CD4-positive, alpha-beta T cell treated with Interleukin-4 for 4 hours (primary cell): ENCODE measurements at regions not wholly inside any gene's neighbourhood (a gene's known extent, or its start where the extent isn't known, plus 50 kb on each side); places are given as distances from the start of the nearest gene placed in this dataset.

Experiments
- DNase-seq: peaks from one replicate; pipeline ENCODE4 v3.0.0-alpha.2; 2020

DNA sequence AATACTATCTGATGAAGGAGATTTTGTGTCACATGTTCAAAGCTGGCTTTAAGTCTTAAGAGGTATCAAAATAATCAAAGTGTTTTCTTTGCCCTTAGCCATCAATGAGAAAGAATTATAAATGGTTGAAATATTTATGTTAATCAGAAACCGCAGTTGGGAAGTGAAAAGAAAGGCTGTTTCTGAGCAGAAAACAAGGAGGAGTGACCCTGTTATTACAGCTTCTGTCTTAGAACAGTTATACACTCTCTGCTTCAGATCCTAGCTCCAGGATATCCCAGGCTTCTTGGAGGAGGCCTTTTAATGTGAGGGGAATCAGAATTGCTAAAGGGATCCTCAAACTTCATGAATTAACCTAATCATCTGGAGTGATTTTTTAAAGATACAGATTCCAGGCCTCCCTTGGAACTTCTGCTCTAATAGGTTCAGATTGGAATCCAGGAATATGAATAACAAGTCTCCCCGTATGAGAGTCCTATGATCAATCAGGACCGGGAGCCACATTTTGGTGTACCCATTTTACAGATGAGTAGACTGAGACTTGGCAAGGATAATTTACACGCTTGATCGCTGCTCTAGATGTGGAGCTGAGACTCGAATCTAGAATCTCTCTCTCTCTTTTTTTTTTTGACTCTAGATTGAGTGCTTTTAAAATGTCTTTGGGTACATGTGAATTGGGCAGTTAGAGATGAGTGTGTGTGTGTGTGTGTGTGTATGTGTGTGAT lies 50.8 kb upstream of the JAG1 start:
- DNase-seq = no peak

GRCh38 chr20:10728873-10729670 lies 55.3 kb upstream of the JAG1 start:
- DNase-seq = no peak

DNA sequence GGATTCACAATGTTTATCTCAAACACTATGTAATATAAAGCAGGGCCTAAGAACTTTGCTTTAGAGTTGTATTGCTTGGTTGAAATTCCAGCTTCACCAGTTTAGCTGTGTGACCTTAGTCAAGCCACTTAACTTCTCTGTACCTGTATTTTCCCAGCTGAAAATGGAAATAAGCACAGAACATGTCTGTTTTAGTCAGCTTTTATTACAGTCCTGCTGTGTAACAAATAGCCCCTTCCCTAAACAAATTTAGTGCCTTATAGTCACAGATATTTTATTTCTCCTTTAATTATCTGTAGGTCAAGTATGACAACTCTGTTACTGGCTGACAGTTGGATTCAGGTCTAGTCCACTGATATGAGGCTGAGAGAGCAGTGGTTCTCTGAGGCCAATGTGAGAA lies 56.0 kb upstream of the JAG1 start:
- no peak for DNase-seq

DNA sequence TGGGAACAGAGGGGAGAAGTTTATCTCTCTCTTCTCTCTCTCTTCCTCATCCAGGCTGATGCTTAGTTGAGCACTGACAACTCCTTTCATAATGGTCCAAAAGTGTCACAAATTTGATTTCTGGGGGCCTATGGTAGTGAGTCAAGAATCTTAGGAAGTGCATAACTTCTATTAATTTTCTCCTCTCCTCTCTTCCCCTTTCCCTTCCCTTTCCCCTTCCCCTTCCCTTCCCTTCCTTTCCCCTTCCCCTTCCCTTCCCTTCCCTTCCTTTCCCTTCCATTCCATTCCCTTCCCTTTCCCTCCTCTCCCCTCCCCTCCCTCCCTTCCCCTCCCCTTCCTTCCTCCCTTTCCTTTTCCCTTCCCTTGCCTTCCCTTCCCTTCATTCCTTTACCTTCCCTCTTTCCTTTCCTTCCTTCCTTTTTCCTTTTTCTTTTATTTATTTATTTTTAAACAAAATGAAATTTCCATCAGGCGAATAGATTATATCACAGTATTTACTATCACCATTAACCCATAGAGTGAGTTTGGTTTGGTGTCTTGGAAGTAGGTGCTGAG lies 56.9 kb upstream of the JAG1 start:
- no peak for DNase-seq

DNA sequence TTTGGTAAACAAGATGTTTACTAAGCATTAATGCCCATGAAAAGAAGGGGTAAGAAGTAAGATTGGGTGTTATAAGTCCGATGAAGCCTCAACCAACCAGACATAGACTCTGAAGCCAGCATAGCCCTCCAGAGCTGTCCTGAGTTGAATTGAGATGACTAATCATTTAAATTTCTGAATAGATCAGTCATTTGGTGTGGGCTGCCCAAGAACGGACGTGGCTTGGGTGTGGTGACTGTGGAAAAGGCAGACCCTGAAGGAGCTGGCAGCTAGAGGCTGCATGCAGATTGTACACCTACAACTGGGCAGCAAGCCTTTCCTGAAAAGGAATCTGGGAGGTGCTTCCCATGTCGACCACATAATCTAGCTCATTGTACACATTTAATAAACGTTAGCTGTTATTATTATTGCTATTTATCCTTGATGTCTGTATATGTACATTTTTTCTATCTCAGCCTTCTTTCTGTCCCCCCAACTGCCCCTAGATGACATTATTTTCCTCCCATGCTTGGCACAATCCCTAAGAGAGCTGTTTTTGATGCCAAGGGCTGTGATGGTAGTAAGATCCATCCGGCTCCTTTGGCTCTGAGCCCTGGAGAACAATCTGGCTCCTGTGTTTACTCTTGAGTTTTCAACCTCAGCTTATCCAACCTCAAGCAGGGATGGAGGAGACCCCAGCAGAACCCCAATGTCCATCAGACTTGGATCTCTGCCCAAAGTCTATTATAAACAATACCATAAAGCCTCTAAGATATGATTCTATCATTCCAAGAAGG lies 57.6 kb upstream of the JAG1 start:
- DNase-seq = no peak

DNA sequence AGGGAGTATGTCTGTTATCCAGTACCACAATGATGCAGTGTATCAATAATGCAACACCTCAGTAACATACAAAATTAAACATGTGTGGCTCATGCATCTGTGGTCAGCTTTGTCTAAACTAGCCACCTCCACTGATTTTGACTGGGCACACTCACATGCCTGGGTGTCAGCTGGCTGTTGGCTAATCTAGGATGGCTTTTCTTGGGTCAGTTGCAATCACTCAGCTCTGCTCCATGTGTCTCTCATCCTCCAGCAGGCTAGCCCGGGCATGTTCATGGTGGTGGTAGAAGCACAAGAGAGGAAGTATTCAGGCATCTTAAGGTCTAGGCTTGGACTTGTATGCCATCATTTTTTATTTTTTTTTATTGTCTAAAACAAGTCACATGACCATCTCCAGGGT lies 59.3 kb upstream of the JAG1 start:
- DNase-seq = no peak

- no peak for DNase-seq
Observed at GRCh38 chr20:10735195-10735949, 61.6 kb upstream of the JAG1 start.

DNA sequence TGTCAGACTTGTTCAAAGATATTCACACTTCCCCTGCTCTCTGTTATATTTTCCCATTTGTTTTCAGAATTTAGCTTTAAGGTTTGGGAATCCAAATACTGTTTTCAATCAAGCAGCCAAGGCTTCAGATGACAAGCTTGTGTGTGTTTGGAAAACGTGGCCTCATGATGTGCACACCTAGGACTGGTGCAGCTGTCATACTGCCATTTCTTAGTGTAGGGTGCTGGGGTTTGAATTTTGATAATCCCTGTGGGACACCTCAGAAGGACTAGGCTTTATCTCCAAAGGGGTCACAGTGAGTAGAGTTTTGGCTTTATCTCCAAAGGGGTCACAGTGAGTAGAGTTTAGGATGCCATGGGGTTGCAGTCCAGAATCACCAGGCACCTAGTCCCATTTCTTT lies 65.3 kb upstream of the JAG1 start:
- DNase-seq = no peak

DNA sequence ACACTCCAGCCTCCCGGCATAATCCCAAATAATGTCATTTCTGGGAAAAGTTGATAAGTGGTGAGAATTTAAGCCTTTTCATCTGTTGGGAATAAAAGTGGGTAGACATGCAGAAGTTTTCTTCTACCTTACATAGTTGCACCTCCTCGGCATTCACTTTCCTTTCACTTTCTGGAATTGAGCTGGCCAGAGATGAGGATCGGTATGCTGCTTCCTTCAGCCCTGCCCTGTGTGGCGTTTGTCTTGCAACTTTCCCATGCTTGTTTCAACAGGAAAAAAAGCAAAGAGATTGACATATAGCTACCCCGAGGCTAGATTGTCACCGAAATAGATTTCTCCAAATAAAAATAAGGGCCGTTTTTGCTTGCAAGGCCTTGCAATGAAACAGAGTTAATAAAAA lies 65.8 kb upstream of the JAG1 start:
- no peak for DNase-seq

GRCh38 chr20:10741060-10741459 lies 67.3 kb upstream of the JAG1 start:
- DNase-seq = no peak

DNA sequence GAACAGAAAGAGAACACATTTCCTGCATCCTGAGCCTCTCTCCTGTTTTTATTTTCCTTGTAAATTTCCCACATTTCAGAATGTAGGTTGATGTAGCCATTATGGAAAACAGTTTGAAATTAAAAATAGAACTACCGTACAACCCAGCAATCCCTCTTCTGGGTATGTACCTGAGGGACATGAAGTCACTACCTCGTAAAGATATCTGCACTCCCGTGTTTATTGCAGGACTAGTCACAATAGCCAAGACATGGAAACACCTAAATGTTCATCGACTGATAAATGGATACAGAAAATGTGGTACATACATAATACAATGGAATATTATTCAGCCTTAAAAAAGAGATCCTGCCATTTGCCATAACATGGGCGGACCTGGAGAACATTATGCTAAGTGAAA lies 72.0 kb upstream of the JAG1 start:
- DNase-seq = no peak

- DNase-seq = no peak
Observed at GRCh38 chr20:10747019-10747418, 73.2 kb upstream of the JAG1 start.

- DNase-seq = no peak
Observed at GRCh38 chr20:10749084-10749483, 75.3 kb upstream of the JAG1 start.

- no peak for DNase-seq
Observed at GRCh38 chr20:10752206-10752605, 78.4 kb upstream of the JAG1 start.

DNA sequence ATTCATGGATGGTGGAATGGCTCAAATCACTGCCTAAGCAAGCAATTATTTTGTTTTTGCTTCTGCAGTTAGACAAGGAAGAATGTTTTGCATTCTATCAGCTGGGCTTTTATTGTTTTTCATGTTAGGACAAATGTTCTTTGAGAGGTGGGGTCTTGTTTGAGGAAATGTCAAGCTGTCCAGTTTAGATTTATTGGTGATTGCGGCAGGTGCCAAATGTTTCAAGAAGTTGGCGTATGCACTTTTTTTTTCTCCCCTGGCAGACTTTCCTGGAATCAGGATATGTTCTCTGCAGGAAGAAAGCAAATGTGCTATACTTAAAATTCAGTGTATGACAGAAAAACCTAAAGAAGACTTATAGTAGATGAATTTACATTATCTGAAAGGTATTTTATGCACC lies 81.0 kb upstream of the JAG1 start:
- DNase-seq = no peak

DNA sequence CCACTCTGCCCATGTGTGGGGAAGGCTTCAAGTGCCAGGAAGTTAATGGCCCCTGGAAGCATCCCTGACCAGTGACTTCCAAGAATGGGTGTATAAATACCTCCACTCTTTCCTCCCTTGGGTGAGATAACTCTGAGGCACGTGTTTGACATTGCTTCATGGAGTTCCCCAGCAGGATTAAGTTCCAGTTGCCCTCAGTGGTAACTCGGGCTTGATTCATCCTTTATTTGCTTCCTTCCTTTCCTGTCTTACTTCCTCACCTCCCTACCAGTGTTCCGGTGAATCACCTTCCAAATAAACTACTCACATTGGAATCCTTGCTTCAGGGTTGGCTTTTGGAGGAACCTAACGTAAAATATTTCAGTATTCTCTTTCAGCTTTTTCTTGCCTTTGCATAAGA lies 84.6 kb upstream of the JAG1 start:
- no peak for DNase-seq

GRCh38 chr20:10761232-10761631 lies 87.4 kb upstream of the JAG1 start:
- no peak for DNase-seq

GRCh38 chr20:10761786-10762185 lies 88.0 kb upstream of the JAG1 start:
- DNase-seq = no peak

DNA sequence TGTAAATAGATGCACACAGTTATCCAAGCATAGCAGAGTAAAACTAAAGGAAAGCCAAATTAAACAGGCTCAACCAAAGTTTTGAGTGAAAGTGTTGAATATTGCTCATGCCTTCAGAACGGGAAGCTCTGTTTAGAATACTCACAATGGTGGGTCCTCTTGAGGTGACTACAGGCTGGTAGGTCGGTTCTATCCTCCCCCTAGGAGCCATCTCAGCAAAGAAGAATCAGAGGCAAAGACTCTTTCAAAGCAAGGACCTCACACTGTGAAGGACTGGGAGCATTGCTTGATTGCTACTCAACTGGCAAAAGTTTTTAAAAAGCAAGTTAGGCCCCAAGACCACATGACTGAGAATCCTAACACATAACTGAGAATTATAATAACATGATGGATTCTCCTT lies 88.4 kb upstream of the JAG1 start:
- no peak for DNase-seq

GRCh38 chr20:10763112-10763511 lies 89.3 kb upstream of the JAG1 start:
- no peak for DNase-seq

DNA sequence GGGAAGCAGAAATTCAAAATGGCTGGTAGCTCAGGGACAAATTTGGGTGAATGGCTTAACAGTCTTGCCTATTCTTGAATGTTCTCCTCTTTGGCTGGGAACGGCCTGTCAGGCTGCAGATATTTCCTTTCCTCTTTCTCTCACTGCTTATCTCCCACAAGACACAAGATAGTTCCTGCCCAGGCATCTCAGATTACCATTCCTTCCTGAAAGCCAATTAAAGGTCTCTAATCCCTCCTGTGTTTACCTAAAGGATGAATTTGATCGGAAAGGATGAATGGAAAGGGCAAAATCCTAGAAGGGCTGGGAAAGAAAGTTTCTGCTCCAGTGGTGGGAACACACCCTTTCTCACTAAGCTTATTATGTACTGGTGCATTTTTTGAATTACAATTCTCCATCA lies 95.9 kb upstream of the JAG1 start:
- no peak for DNase-seq

DNA sequence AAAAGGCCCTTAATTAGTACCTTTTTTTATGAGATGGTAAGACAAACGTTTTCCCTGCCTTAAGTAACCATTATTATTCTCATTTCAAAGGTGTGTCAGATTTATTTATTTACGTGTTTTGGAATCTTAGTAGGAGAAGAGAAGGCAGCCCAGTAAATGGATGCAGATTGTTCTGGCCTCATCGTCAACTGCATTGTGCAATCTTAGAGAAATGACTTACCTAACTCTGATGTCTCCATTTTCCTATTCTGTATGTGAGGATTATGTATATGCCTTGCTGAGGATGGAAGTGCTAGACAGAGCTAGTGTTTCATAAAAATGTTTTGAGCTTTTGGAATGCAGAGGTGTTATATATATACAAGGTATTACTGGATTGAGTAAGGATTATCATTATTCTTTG lies 97.0 kb upstream of the JAG1 start:
- no peak for DNase-seq
